Stimulated activated CD8-positive, alpha-beta memory T cell treated with anti-CD3 and anti-CD28 coated beads, Interleukin-4, amount 100 ng/mL, for 4 hours (primary cell): ENCODE measurements at regions not wholly inside any gene's neighbourhood (a gene's known extent, or its start where the extent isn't known, plus 50 kb on each side); places are given as distances from the start of the nearest gene placed in this dataset.

Experiments used
- DNase-seq, 2 donors: peaks; one replicate each; pipeline ENCODE4 v3.0.0-alpha.2; 2020; ENCODE audit warnings: low read depth in 2 of 2, low spot score in 1 of 2

GRCh38 chr11:87438416-87438815, 400.7 kb downstream of the TMEM135 start:
- DNase-seq = no peak

GRCh38 chr11:87437844-87438223, 400.1 kb downstream of the TMEM135 start:
- no peak for DNase-seq

- DNase-seq = no peak
Measured at GRCh38 chr11:87437133-87437843, 399.6 kb downstream of the TMEM135 start.

GRCh38 chr11:87432022-87432421, 394.3 kb downstream of the TMEM135 start:
- DNase-seq = no peak

- no peak for DNase-seq
Measured at GRCh38 chr11:87431392-87431791, 393.7 kb downstream of the TMEM135 start.

- DNase-seq = no peak
Measured at GRCh38 chr11:87430821-87431220, 393.1 kb downstream of the TMEM135 start.

- no peak for DNase-seq
Measured at GRCh38 chr11:87429996-87430395, 392.3 kb downstream of the TMEM135 start.

GRCh38 chr11:87428266-87428665, 390.5 kb downstream of the TMEM135 start:
- DNase-seq = no peak

- DNase-seq = no peak
Measured at GRCh38 chr11:87425943-87426342, 388.2 kb downstream of the TMEM135 start.

- no peak for DNase-seq
Measured at GRCh38 chr11:87425391-87425790, 387.7 kb downstream of the TMEM135 start.

- no peak for DNase-seq
Measured at GRCh38 chr11:87423161-87423560, 385.4 kb downstream of the TMEM135 start.

GRCh38 chr11:87422566-87422965, 384.8 kb downstream of the TMEM135 start:
- DNase-seq = no peak

GRCh38 chr11:87421422-87421821, 383.7 kb downstream of the TMEM135 start:
- no peak for DNase-seq

- no peak for DNase-seq
Measured at GRCh38 chr11:87417951-87418350, 380.2 kb downstream of the TMEM135 start.

- DNase-seq = no peak
Measured at GRCh38 chr11:87405843-87406242, 368.1 kb downstream of the TMEM135 start.

GRCh38 chr11:87405356-87405755, 367.6 kb downstream of the TMEM135 start:
- no peak for DNase-seq

GRCh38 chr11:87401653-87402052, 363.9 kb downstream of the TMEM135 start:
- no peak for DNase-seq

- DNase-seq = no peak
Measured at GRCh38 chr11:87399341-87399740, 361.6 kb downstream of the TMEM135 start.

GRCh38 chr11:87398931-87399330, 361.2 kb downstream of the TMEM135 start:
- DNase-seq = no peak

- no peak for DNase-seq
Measured at GRCh38 chr11:87397011-87397865, 359.5 kb downstream of the TMEM135 start.

- DNase-seq = no peak
Measured at GRCh38 chr11:87394924-87395323, 357.2 kb downstream of the TMEM135 start.

- no peak for DNase-seq
Measured at GRCh38 chr11:87392665-87393064, 354.9 kb downstream of the TMEM135 start.
